ENCODE measurements at regions not wholly inside any gene's neighbourhood (a gene's known extent, or its start where the extent isn't known, plus 50 kb on each side); places are given as distances from the start of the nearest gene placed in this dataset.
A peak's percentile ranks its signal among the peaks of the same experiment; 100 is the strongest.

DNA sequence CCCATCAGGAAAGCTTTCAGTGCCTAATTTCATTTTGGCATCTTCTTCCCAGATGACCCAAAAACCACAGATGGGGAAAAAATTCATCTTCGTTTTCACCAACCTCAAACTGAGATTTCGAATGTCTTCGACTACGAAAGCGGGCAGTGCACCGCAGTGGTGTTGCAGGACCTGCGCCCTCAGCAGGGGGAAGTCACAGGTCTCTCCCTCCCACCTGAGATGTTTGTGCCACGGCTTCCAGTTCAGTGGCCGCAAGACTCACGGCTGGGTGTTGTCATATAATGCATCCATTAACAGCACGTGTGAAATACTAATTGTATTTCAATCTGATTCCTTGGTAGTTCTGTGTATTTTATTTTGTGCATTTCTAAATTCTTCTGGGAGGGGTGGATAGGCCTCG lies 66.2 kb upstream of the SALL3 start:
- no peak for DNase-seq

DNA sequence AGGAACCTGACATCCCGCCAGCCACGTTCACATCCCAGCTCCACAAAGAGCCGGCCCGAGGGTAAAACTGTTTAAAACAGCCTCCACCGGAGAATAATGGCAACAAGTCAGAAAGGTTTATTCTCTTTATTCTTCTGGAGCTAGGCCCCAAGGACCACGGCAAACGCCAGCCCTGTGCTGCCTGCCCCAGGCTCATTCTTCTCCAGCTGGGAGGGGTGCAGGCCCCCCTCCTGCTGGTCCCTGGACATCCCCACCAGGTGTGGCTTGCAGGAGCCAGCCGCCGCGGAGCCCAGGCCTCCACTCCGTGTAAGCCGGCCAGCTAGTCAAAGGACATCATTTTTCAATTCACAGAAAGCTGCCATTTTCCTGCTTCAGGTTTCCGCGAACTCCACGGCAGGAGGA lies 65.8 kb upstream of the SALL3 start:
- DNase-seq: no peak

DNA sequence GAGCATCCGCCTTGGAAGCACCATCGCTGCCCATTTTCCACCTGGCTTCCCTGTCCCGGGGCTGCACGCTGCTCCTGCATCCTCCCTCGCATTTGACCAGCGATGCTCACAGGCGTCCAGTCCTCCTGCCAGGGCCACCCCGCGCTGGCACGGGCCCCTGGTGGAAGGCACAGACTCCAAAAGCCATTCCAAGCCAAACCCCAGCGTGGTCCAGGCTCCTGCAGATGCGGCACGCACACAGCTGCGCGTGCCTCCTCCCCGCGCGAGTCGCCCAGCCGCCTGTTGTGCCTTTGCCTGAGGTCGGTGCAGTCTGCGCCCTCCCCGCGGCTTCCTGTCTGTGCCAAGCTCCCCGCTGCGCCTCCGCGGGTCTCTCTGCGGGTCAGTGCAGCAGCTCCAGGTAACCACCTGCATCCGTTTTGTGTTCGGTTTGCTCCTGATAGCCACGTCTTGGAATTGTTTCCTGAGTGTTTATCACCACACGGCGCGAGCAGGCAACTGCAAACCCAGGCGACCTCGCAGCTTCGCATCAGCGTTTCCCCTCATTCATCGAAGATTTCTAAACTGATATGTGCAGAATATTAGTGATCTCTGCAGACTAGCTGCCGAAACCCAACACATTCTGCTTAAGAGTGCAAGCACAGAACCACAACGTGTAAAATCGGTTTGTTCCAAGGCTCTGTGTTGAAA lies 65.2 kb upstream of the SALL3 start:
- peak; percentile 18 for DNase-seq

GRCh38 chr18:78915446-78916008 lies 64.1 kb upstream of the SALL3 start:
- no peak for DNase-seq

DNA sequence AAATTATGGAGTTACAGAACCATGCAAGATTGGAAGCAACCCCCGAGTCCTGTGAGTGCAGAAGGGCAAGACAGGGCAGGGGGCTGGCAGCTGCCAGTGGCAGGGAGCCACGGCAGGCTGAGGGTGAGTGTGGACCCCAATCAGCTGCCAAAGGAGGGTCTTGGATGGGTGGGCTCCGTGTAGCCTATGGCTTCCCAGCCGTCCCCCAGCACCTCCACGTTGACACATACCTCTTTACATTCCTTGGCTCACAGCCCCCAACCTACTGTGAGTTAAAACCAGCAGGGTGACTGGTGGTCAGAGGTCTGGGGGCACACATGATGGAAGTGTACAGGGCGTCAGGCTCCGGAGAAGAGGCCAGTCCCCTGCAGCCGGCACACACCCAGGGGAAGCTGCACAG lies 60.9 kb upstream of the SALL3 start:
- DNase-seq: no peak

DNA sequence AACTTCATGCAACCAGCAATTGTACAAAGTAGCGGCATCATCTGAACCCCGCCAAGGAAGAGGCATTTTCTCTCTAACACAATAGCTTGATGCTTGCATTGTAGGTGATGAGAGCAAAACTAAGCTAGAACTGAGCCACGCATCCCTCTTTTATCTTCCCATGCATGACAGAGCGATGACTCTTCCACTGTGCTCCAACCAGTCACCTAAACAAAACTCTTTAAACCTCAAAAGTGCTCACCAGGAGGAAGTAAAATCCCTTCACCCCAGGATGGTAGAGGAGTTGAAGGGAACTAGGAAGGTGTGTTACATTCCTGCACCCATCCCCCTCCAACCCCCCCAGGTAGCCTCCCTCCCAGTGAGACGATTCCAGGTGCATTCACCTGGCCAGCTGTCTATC lies 59.7 kb upstream of the SALL3 start:
- no peak for DNase-seq

- DNase-seq: no peak
Observed at GRCh38 chr18:78920456-78921138, 59.0 kb upstream of the SALL3 start.

DNA sequence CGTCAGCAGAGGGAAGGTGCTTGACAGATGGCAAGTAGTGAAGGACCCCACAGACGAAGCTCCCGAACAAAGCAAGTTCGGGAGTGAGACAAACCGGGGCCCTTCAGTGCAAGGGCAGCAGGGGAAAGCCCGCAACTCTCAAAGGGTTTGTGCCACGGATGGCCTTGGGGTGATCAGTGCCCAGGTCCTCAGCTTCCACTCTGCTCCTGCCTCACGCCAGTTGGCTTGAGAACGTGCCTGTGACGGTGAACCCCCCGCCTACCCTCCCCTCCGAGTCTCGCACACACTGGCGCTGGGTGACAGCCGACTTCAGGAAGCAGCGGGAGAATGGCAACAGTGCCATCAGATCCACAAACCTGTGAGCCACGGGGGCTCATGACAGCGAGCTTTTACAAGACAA lies 56.8 kb upstream of the SALL3 start:
- DNase-seq: no peak

DNA sequence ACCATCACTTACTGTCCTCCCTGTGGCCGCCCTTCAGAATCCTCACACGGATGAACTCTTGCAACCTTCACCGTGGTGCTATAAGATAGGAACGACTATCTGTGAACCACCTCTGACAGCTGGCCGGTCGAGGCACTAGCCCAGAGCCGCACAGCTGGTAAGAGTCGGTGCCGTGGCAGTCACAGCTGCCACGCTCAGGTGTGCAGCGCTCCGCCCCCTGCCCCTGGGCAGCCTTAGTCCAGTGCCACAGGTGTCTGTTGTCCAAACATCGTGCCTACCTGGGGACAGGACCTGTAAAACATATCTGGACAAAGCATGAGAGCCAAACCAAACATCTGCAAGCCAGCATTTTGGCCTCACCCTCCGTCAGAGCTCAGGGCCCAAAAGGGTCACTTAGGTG lies 55.3 kb upstream of the SALL3 start:
- DNase-seq: no peak

DNA sequence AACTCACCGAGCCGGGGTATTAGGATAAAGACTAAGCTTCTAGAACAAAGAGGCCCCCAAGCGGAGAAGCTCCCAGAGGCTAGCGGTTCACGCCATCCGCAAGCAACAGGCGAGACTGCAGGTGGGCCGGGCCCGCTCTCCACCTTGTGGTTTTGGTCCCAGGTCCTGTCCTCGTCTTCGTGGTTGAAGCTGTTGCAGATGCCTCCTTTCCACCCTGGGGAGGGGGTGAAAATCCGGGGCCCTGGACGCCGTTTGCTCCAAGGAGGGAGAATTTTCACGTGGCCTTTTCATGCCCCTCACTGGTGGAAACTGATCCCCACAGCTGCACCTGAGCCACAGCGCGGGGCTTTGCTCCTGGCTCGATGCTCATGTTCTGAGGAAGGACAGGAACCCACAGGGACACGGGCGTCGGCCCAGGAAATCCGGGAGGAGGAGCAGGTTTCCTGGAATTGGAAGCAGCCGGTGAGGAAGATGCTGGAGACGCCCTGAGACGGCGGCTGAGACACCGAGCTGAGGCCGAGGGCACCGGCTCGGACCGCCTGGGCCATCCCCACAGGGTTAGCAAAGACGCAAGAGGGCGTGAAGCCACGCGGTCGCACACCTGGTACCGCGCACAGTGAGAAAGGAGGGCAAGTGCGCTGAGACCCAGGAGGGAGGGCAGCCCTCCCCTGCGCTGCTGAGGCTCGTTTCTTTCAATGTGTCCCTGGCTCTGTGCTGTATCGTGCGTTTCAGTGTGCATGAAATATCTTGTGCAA lies 54.7 kb upstream of the SALL3 start:
- DNase-seq: no peak

DNA sequence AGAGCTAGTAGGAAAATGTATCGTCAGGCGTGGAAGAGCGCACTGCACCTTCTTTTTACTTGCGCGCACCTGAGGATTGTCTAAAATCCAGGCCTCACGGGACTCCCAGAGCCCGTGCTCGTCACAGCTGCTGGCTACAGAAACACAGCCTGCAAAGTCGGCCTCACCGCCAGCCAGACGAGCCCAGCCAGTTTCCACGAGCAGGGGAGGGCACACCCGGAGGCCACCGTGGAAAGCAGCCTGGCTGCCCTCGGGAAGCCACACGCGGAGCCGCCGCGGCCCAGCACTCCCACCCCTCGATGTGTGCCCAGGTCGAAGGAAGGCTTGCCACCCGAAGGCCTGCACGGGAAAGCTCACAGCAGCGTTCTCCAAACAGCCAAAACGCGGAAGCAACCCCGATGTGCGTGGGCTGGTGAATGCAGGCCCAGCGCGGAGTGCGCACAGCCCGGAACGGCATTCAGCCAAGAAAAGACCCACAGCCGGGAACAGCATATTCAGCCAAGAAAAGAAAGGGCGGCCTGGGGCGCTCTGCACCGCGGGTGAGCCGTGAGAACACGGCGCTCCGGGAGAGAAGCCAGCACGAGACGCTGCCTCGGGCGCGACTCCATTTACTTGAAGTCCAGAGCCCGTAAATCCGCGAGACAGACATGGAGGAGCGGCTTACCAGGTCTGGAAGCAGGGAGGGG lies 53.9 kb upstream of the SALL3 start:
- no peak for DNase-seq

GRCh38 chr18:78926243-78926615 lies 53.4 kb upstream of the SALL3 start:
- no peak for DNase-seq

- DNase-seq: no peak
Observed at GRCh38 chr18:78927156-78927555, 52.5 kb upstream of the SALL3 start.

- DNase-seq: no peak
Observed at GRCh38 chr18:78927616-78928015, 52.0 kb upstream of the SALL3 start.

- DNase-seq: no peak
Observed at GRCh38 chr18:78928076-78928475, 51.5 kb upstream of the SALL3 start.

- no peak for DNase-seq
Observed at GRCh38 chr18:78929516-78929915, 50.1 kb upstream of the SALL3 start.
